A673 (cell line): ENCODE measurements at regions not wholly inside any gene's neighbourhood (a gene's known extent, or its start where the extent isn't known, plus 50 kb on each side); places are given as distances from the start of the nearest gene placed in this dataset.

ENCODE experiments used
- CTCF ChIP-seq: fragments of 300-800, 200-600 bp; sonication (generic); conservative IDR thresholded peaks from 2 replicates; pipeline ENCODE4 v1.5.1; 2017; ENCODE audit warnings: low read depth, mild to moderate bottlenecking, antibody characterized with exemption, low read length, moderate library complexity, mixed read lengths
- EZH2 ChIP-seq: fragments of 200-600 bp; sonication (generic); IDR thresholded peaks from 2 replicates; pipeline ENCODE4 v1.6.1; 2017; ENCODE audit warnings: borderline replicate concordance, low read depth, mild to moderate bottlenecking, mixed read lengths, antibody characterized with exemption, low read length; ENCODE audit not compliant: poor library complexity, severe bottlenecking

DNA sequence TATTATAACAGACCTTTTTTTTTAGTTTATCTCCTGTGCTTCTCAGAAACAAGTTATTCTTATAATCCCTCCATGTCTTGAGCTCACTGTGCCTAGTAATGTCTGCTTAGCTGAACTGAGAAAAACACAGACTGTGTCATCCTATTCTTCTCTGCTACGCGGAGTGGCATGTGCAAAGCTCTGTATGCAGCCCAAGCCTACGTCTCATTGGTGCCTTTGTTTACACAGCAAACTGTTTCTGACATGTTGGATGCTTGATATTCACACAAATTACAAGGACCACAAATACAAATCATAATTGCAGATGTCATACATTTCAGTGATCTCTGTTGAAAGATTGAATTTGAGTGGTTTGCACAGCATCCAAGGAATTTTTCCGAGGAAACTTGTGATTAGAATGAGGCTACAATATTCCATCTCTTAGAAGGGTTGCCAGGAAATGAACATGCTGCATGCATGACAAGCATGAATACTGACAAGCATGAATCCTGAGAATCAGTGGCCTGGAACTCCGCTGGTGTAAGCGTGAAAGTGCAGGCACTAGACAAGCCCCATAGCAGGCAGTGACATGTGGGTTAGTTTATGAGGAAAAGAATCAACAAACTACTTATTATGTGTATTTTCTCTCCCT, 128.4 kb upstream of the SGK1 start:
- TF ChIP-seq EZH2 (no peak), CTCF (no peak)
